ENCODE measurements at regions not wholly inside any gene's neighbourhood (a gene's known extent, or its start where the extent isn't known, plus 50 kb on each side); places are given as distances from the start of the nearest gene placed in this dataset.
"Not testable (repeated sequence)": the region's sequence is repeated elsewhere in the genome, so short reads cannot be mapped to it uniquely, and the experiment has no call there.

DNA sequence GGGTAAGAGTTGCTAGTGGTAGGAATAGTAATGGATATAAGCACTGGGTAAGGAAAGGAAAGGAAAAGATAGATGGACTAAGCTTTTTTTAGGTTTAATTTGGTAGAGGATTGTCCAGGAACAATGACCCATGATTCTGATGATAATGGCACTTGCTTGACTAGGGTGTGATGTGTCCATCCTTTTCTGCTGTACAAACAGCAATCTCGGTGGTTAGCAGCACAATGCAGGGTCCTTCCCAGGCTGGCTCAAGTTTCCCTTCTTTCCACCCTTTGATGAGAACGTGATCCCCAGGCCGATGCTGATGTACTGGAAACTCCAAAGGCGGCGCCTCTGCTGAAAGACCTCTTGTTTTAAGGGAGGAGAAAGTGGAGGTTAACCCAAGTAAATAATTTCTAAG, 105.3 kb downstream of the TMEM167A start:
- 87 to 94% methylated on average over 5 of the region's 5 CpGs for WGBS, 2 donors
- no peaks in the 10 kb centered on the region for H3K27me3 ChIP-seq
- DNase-seq (ENCODE audit: low spot score in 2 of 2), result no peak
- H3K4me3 ChIP-seq, result no peak overlapping the region
- H3K27ac ChIP-seq, result no peak overlapping the region
- no peaks in the 10 kb centered on the region for H3K4me1 ChIP-seq
- H3K36me3 ChIP-seq, result no peaks in the 10 kb centered on the region
- TF ChIP-seq POLR2A (IDR thresholded peaks at IDR 0.05), result no peak
- TF ChIP-seq, protein P1, sequence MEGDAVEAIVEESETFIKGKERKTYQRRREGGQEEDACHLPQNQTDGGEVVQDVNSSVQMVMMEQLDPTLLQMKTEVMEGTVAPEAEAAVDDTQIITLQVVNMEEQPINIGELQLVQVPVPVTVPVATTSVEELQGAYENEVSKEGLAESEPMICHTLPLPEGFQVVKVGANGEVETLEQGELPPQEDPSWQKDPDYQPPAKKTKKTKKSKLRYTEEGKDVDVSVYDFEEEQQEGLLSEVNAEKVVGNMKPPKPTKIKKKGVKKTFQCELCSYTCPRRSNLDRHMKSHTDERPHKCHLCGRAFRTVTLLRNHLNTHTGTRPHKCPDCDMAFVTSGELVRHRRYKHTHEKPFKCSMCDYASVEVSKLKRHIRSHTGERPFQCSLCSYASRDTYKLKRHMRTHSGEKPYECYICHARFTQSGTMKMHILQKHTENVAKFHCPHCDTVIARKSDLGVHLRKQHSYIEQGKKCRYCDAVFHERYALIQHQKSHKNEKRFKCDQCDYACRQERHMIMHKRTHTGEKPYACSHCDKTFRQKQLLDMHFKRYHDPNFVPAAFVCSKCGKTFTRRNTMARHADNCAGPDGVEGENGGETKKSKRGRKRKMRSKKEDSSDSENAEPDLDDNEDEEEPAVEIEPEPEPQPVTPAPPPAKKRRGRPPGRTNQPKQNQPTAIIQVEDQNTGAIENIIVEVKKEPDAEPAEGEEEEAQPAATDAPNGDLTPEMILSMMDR (IDR thresholded peaks at IDR 0.05), result no peak
- TF ChIP-seq EP300 (IDR thresholded peaks at IDR 0.05), result no peak
- H3K9me3 ChIP-seq, result peaks cover 0 to 21% (median 3%) of the 10 kb centered on the region in 4 donors

GRCh38 chr5:82971034-82971806, 106.0 kb downstream of the TMEM167A start:
- H3K27ac ChIP-seq, result not testable (repeated sequence)

GRCh38 chr5:82969221-82969976, 107.8 kb downstream of the TMEM167A start:
- not testable (repeated sequence) for H3K9me3 ChIP-seq; H3K4me3 ChIP-seq; H3K27ac ChIP-seq; H3K36me3 ChIP-seq; H3K4me1 ChIP-seq; DNase-seq (ENCODE audit: low spot score in 2 of 2); H3K27me3 ChIP-seq
- 90 to 93% methylated on average over 6 of the region's 6 CpGs for WGBS, 2 donors

More at GRCh38 chr5:82971034-82971806, 106.0 kb downstream of the TMEM167A start:
- H3K9me3 ChIP-seq, result peaks cover 0 to 17% (median 3%) of the 10 kb centered on the region in 4 donors
- H3K36me3 ChIP-seq; H3K27me3 ChIP-seq; H3K4me1 ChIP-seq; H3K4me3 ChIP-seq; DNase-seq (ENCODE audit: low spot score in 2 of 2): not testable (repeated sequence)
- WGBS, 2 donors, result 82 to 89% methylated on average over 10 of the region's 10 CpGs

- Histone ChIP-seq H3K9me3 (no peaks in the 10 kb centered on the region), H3K4me3 (no peak overlapping the region), H3K27me3 (no peaks in the 10 kb centered on the region), H3K27ac (no peak overlapping the region), H3K4me1 (no peaks in the 10 kb centered on the region), H3K36me3 (no peaks in the 10 kb centered on the region)
- TF ChIP-seq, protein P1 (IDR thresholded peaks at IDR 0.05), result no peak
- TF ChIP-seq POLR2A (IDR thresholded peaks at IDR 0.05) (no peak), EP300 (IDR thresholded peaks at IDR 0.05) (no peak)
- no peak for DNase-seq (ENCODE audit: low spot score in 2 of 2)
Observed at GRCh38 chr5:82967072-82967471, 110.1 kb downstream of the TMEM167A start.

DNA sequence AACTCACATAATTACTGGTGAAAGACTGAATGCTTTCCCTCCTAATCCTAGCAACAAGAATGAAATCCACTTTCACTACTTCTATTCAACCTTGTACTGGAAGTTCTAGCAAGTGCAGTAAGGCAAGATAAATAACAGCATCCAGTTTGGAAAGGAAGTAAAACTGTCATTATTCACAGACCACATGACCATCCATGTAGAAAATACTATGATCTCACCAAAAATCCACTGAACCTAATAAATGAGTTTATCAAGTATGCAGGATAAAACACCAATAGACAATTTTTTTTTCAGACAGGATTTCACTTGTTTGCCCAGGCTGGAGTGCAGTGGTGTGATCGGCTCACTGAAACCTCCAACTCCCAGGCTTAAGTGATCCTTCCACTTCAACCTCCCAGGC, 117.7 kb downstream of the TMEM167A start:
- H3K4me3 ChIP-seq, result no peak overlapping the region
- WGBS, 2 donors, result 100% methylated on average over 1 of the region's 1 CpG
- H3K36me3 ChIP-seq, result no peaks in the 10 kb centered on the region
- H3K9me3 ChIP-seq, result peaks cover 0 to 17% (median 4%) of the 10 kb centered on the region in 4 donors
- H3K27ac ChIP-seq, result no peak overlapping the region
- no peak for DNase-seq (ENCODE audit: low spot score in 2 of 2)
- H3K4me1 ChIP-seq, result no peaks in the 10 kb centered on the region
- H3K27me3 ChIP-seq, result no peaks in the 10 kb centered on the region
- TF ChIP-seq, protein P1 (IDR thresholded peaks at IDR 0.05), result no peak
- TF ChIP-seq POLR2A (IDR thresholded peaks at IDR 0.05), result no peak
- TF ChIP-seq EP300 (IDR thresholded peaks at IDR 0.05), result no peak

DNA sequence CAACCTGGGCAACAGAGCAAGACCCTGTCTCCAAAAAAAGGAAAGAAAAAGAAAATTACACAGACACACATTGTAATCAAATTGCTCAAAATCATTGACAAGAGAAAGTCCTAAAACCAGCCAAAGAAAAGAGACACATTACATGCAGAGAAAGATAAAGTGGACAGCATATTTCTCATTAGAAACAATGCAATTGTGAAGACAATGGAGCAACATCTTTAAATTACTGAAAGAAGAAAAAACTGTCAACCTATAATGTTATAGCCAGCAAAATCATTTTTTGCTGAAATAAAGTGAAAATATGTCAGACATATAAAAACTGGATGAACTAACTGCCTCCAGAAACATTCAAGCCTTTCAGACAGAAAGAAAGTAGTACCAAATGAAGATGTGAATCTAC, 120.6 kb downstream of the TMEM167A start:
- H3K9me3 ChIP-seq, result peaks cover 0 to 17% (median 4%) of the 10 kb centered on the region in 4 donors
- no peaks in the 10 kb centered on the region for H3K27me3 ChIP-seq
- TF ChIP-seq EP300 (IDR thresholded peaks at IDR 0.05) (no peak), POLR2A (IDR thresholded peaks at IDR 0.05) (no peak)
- TF ChIP-seq, protein P1 (IDR thresholded peaks at IDR 0.05), result no peak
- no peaks in the 10 kb centered on the region for H3K4me1 ChIP-seq
- H3K36me3 ChIP-seq, result no peaks in the 10 kb centered on the region
- no peak for DNase-seq (ENCODE audit: low spot score in 2 of 2)
- H3K27ac ChIP-seq, result no peak overlapping the region
- no peak overlapping the region for H3K4me3 ChIP-seq

Measured in tibial nerve (tissue), 4 donors.